ENCODE measurements at regions not wholly inside any gene's neighbourhood (a gene's known extent, or its start where the extent isn't known, plus 50 kb on each side); places are given as distances from the start of the nearest gene placed in this dataset.
"Not testable (repeated sequence)": the region's sequence is repeated elsewhere in the genome, so short reads cannot be mapped to it uniquely, and the experiment has no call there.

- DNase-seq: no peak
Measured at GRCh38 chr2:150261691-150262090, 225.8 kb downstream of the RND3 start.

- no peak for DNase-seq
Measured at GRCh38 chr2:150260636-150261035, 226.8 kb downstream of the RND3 start.

GRCh38 chr2:150259746-150260145 is 227.7 kb downstream of the RND3 start:
- no peak for DNase-seq

- no peak for DNase-seq
Measured at GRCh38 chr2:150258781-150259307, 228.6 kb downstream of the RND3 start.

GRCh38 chr2:150256736-150257135 is 230.7 kb downstream of the RND3 start:
- no peak for DNase-seq

GRCh38 chr2:150255528-150255927 is 231.9 kb downstream of the RND3 start:
- no peak for DNase-seq

- not testable (repeated sequence) for DNase-seq
Measured at GRCh38 chr2:150249735-150250134, 237.7 kb downstream of the RND3 start.

- no peak for DNase-seq
Measured at GRCh38 chr2:150247481-150247880, 240.0 kb downstream of the RND3 start.

GRCh38 chr2:150234787-150235446 is 252.6 kb downstream of the RND3 start:
- no peak for DNase-seq

- no peak for DNase-seq
Measured at GRCh38 chr2:150232871-150233270, 254.6 kb downstream of the RND3 start.

- DNase-seq: no peak
Measured at GRCh38 chr2:150232321-150232720, 255.1 kb downstream of the RND3 start.

GRCh38 chr2:150230616-150231015 is 256.9 kb downstream of the RND3 start:
- no peak for DNase-seq

GRCh38 chr2:150230004-150230403 is 257.5 kb downstream of the RND3 start:
- DNase-seq: no peak

- no peak for DNase-seq
Measured at GRCh38 chr2:150228936-150229335, 258.5 kb downstream of the RND3 start.

- no peak for DNase-seq
Measured at GRCh38 chr2:150225030-150225429, 262.4 kb downstream of the RND3 start.

GRCh38 chr2:150224321-150224720 is 263.1 kb downstream of the RND3 start:
- no peak for DNase-seq

GRCh38 chr2:150222942-150223341 is 264.5 kb downstream of the RND3 start:
- no peak for DNase-seq

- DNase-seq: no peak
Measured at GRCh38 chr2:150222379-150222778, 265.1 kb downstream of the RND3 start.

- no peak for DNase-seq
Measured at GRCh38 chr2:150219861-150220260, 267.6 kb downstream of the RND3 start.

- DNase-seq: no peak
Measured at GRCh38 chr2:150215041-150215440, 272.4 kb downstream of the RND3 start.

GRCh38 chr2:150214626-150215025 is 272.8 kb downstream of the RND3 start:
- no peak for DNase-seq

GRCh38 chr2:150212722-150213171 is 274.7 kb downstream of the RND3 start:
- DNase-seq: no peak

GRCh38 chr2:150211164-150211631 is 276.3 kb downstream of the RND3 start:
- DNase-seq: no peak

- no peak for DNase-seq
Measured at GRCh38 chr2:150209746-150210145, 277.7 kb downstream of the RND3 start.

- DNase-seq: no peak
Measured at GRCh38 chr2:150208689-150209088, 278.8 kb downstream of the RND3 start.

Data from CD4-positive, alpha-beta T cell treated with Interleukin-10 for 1 hour (primary cell).